ENCODE measurements at regions not wholly inside any gene's neighbourhood (a gene's known extent, or its start where the extent isn't known, plus 50 kb on each side); places are given as distances from the start of the nearest gene placed in this dataset.

- TF ChIP-seq POLR2AphosphoS5 (IDR thresholded peaks at IDR 0.05) (peak in 1 of 3 donors; percentile 57), POLR2A (IDR thresholded peaks at IDR 0.05) (no peak), CTCF (IDR thresholded peaks at IDR 0.05) (no peak)
These were observed 1188.1 kb downstream of the DTWD2 start for GRCh38 chr5:117800261-117800660.
